Ishikawa (cell line): ENCODE measurements at regions not wholly inside any gene's neighbourhood (a gene's known extent, or its start where the extent isn't known, plus 50 kb on each side); places are given as distances from the start of the nearest gene placed in this dataset.

Experiments
- CREB1 ChIP-seq: IDR thresholded peaks from 2 replicates; pipeline ENCODE4 v1.6.1; 2012; ENCODE audit warnings: low read depth
- EGR1 ChIP-seq: IDR thresholded peaks from 2 replicates; pipeline ENCODE4 v1.6.1; 2012
- TAF1 ChIP-seq: IDR thresholded peaks from 2 replicates; pipeline ENCODE4 v1.6.1; 2012; ENCODE audit warnings: low read depth, mild to moderate bottlenecking
- TF ChIP-seq, protein P1 (sequence below): IDR thresholded peaks from 2 replicates; pipeline ENCODE4 v1.6.1; 2012

DNA sequence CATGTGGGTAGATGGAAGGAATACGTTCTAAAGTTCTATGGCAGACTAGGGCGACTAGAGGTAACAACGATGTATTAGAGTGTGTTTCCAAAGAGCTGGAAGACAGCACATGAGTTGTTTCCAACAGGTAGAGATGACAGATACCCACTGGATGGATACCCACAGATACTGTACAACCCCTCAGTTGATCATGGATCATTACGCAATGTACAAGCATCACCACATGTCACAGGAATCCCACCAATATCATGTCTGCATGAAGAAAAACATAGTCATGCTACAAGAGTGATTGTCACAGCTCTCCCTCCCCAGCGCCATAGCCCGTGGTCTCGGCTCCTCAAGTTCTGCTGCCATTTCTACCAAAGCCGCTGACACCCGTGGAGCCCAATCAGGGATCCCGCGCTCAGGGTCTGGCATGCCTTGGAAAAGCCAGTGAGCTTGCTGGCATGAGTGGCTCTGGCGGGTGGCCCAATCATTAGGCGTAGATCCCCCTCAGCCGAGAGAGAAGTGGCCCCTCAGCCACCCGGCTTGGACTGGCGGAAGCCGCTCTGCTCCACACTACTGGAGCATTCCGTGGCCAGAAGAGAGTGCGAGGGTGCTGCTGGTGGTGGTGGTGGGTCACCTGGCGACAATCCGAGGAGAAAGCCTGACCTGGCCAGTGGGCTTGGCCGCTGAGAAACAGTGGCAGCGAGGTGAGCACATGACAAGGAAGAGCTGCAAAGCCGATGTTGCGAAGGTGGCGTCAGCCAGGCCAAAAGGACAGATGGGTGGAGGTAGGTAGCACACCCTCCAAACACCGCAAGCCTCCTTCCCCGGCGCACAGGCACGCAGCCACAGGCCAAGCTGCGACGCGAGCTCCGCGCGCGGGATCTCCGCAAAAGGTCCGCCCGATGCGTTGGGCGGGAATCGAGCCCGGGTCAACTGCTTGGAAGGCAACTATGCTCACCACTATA lies 65.7 kb upstream of the FCGR2A start:
- TF ChIP-seq EGR1 = no peak
- TF ChIP-seq CREB1 = no peak
- no peak for TF ChIP-seq TAF1
- TF ChIP-seq, protein P1, sequence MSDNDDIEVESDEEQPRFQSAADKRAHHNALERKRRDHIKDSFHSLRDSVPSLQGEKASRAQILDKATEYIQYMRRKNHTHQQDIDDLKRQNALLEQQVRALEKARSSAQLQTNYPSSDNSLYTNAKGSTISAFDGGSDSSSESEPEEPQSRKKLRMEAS = 0 out of 2 replicates have a peak, but pooled peaks have one; percentile 32
